A549 (cell line): ENCODE measurements at regions not wholly inside any gene's neighbourhood (a gene's known extent, or its start where the extent isn't known, plus 50 kb on each side); places are given as distances from the start of the nearest gene placed in this dataset.

ENCODE experiments used
- CBX8 ChIP-seq: fragments of 200-600 bp; sonication (generic); IDR thresholded peaks from 2 replicates; pipeline ENCODE4 v1.6.1; 2016
- CTCF ChIP-seq: fragments of >200 bp; sonication (Bioruptor Twin); formaldehyde crosslinking; IDR thresholded peaks from 3 replicates; pipeline ENCODE4 v1.5.1; 2016
- E2F6 ChIP-seq: IDR thresholded peaks from 2 replicates; pipeline ENCODE4 v1.6.1; 2012; ENCODE audit warnings: low read depth, borderline replicate concordance
- ELK1 ChIP-seq: fragments of 150-350 bp; IDR thresholded peaks from 2 replicates; pipeline ENCODE4 v1.6.1; 2014; ENCODE audit warnings: low read depth, mild to moderate bottlenecking, low read length
- JUN ChIP-seq, 2 experiments: fragments of >200 bp; sonication (Bioruptor Twin); formaldehyde crosslinking; IDR thresholded peaks; 2 replicates in 1 of 2; 3 replicates in 1 of 2; pipeline ENCODE4 v1.6.1; 2016 to 2017
- MAX ChIP-seq: IDR thresholded peaks from 2 replicates; pipeline ENCODE4 v1.6.1; 2012
- POLR2A ChIP-seq: IDR thresholded peaks from 2 replicates; pipeline ENCODE4 v1.6.1; 2012; ENCODE audit warnings: mild to moderate bottlenecking, low read length
- RNF2 ChIP-seq: fragments of 200-600 bp; sonication (generic); IDR thresholded peaks from 2 replicates; pipeline ENCODE4 v1.6.1; 2016; ENCODE audit warnings: low read depth, mild to moderate bottlenecking, antibody characterized with exemption, moderate library complexity, borderline replicate concordance
- USF2 ChIP-seq: fragments of 450-650 bp; IDR thresholded peaks from 2 replicates; pipeline ENCODE4 v1.6.1; 2014; ENCODE audit warnings: antibody characterized with exemption

- TF ChIP-seq CTCF: no peak
- TF ChIP-seq CBX8: no peak
- no peak for TF ChIP-seq RNF2
- TF ChIP-seq E2F6: no peak
- TF ChIP-seq USF2: no peak
- TF ChIP-seq POLR2A: no peak
- no peak for TF ChIP-seq ELK1
- no peak for TF ChIP-seq MAX
- no peak for TF ChIP-seq JUN (IDR thresholded peaks at IDR 0.05)
Measured at GRCh38 chr15:61381501-61381900, 152.4 kb upstream of the RORA start.
